Liver (tissue), 8 donors: ENCODE measurements at regions not wholly inside any gene's neighbourhood (a gene's known extent, or its start where the extent isn't known, plus 50 kb on each side); places are given as distances from the start of the nearest gene placed in this dataset.

Experiments used
- DNase-seq: peaks from one replicate; pipeline ENCODE4 v3.0.0-alpha.2; 2017; ENCODE audit warnings: low spot score
- H3K27ac ChIP-seq, 2 donors: one replicate each; pipeline ENCODE4 v1.7.0; 2013; ENCODE audit warnings: inconsistent platforms in 2 of 2, low read length in 2 of 2, control low read depth in 1 of 2, low read depth in 1 of 2, mild to moderate bottlenecking in 1 of 2
- H3K27me3 ChIP-seq, 4 donors: one replicate each; pipeline versions ENCODE4 v1.6.1 to v1.7.0; 2013; ENCODE audit warnings: low read length in 3 of 4, inconsistent platforms in 1 of 4, mild to moderate bottlenecking in 1 of 4, moderate library complexity in 1 of 4; ENCODE audit not compliant: control insufficient read depth in 4 of 4, insufficient read depth in 4 of 4
- H3K36me3 ChIP-seq, 4 donors: one replicate each; pipeline versions ENCODE4 v1.6.1 to v1.7.0; 2013; ENCODE audit warnings: low read length in 3 of 4, mild to moderate bottlenecking in 3 of 4, low read depth in 1 of 4, moderate library complexity in 1 of 4; ENCODE audit not compliant: control insufficient read depth in 4 of 4, insufficient read depth in 3 of 4
- H3K4me1 ChIP-seq, 4 donors: one replicate each; pipeline versions ENCODE4 v1.6.1 to v1.7.0; 2013; ENCODE audit warnings: low read length in 3 of 4, mild to moderate bottlenecking in 3 of 4, moderate library complexity in 1 of 4; ENCODE audit not compliant: control insufficient read depth in 4 of 4, insufficient read depth in 4 of 4
- H3K4me3 ChIP-seq, 3 donors: one replicate each; pipeline versions ENCODE4 v1.6.1 to v1.7.0; 2013; ENCODE audit warnings: low read length in 3 of 3, control low read depth in 1 of 3, low read depth in 1 of 3, mild to moderate bottlenecking in 1 of 3
- H3K9ac ChIP-seq, 2 donors: one replicate each; pipeline ENCODE4 v1.7.0; 2013; ENCODE audit warnings: low read length in 2 of 2, mild to moderate bottlenecking in 2 of 2, moderate library complexity in 2 of 2, control low read depth in 1 of 2, low read depth in 1 of 2
- H3K9me3 ChIP-seq, 4 donors: one replicate each; pipeline versions ENCODE4 v1.6.1 to v1.7.0; 2013; ENCODE audit warnings: low read length in 3 of 4; ENCODE audit not compliant: control insufficient read depth in 4 of 4
- EGR1 ChIP-seq, 2 donors: IDR thresholded peaks; 2 replicates each; pipeline ENCODE4 v1.6.1; 2016 to 2018; ENCODE audit warnings: antibody characterized with exemption in 2 of 2, low read depth in 2 of 2
- FOXA1 ChIP-seq: IDR thresholded peaks from 2 replicates; pipeline ENCODE4 v1.6.1; 2016; ENCODE audit warnings: antibody characterized with exemption
- FOXA2 ChIP-seq: IDR thresholded peaks from 2 replicates; pipeline ENCODE4 v1.6.1; 2016; ENCODE audit warnings: antibody characterized with exemption
- GABPA ChIP-seq, 2 donors: IDR thresholded peaks in 1 of 2; conservative IDR thresholded peaks in 1 of 2; 2 replicates each; pipeline ENCODE4 v1.6.1; 2016; ENCODE audit warnings: antibody characterized with exemption in 2 of 2, mild to moderate bottlenecking in 1 of 2, moderate library complexity in 1 of 2
- HNF4A ChIP-seq, 2 donors: conservative IDR thresholded peaks; 2 replicates each; pipeline ENCODE4 v1.6.1; 2016; ENCODE audit warnings: antibody characterized with exemption in 2 of 2, mild to moderate bottlenecking in 2 of 2
- JUND ChIP-seq, 2 donors: IDR thresholded peaks; 2 replicates each; pipeline ENCODE4 v1.6.1; 2016; ENCODE audit warnings: antibody characterized with exemption in 2 of 2
- RAD21 ChIP-seq, 2 donors: IDR thresholded peaks; 2 replicates each; pipeline ENCODE4 v1.6.1; 2016; ENCODE audit warnings: antibody characterized with exemption in 2 of 2, mild to moderate bottlenecking in 2 of 2
- RXRA ChIP-seq, 2 donors: IDR thresholded peaks; 2 replicates each; pipeline ENCODE4 v1.6.1; 2017 to 2018; ENCODE audit warnings: antibody characterized with exemption in 2 of 2, mild to moderate bottlenecking in 1 of 2
- SP1 ChIP-seq: IDR thresholded peaks from 2 replicates; pipeline ENCODE4 v1.6.1; 2018; ENCODE audit warnings: antibody characterized with exemption, mild to moderate bottlenecking
- TAF1 ChIP-seq: conservative IDR thresholded peaks from 2 replicates; pipeline ENCODE4 v1.6.1; 2016; ENCODE audit warnings: antibody characterized with exemption, mild to moderate bottlenecking
- YY1 ChIP-seq: IDR thresholded peaks from 2 replicates; pipeline ENCODE4 v1.6.1; 2016; ENCODE audit warnings: antibody characterized with exemption, mild to moderate bottlenecking
- ZBTB33 ChIP-seq: IDR thresholded peaks from 2 replicates; pipeline ENCODE4 v1.6.1; 2016; ENCODE audit warnings: antibody characterized with exemption
- WGBS: extraction: QIAGEN DNeasy Blood & Tissue Kit; methylation state at CpG from one replicate; pipeline ENCODE4 v1.1.7; 2013; 5-methylcytosine and 5-hydroxymethylcytosine counted together
- TF ChIP-seq, protein P1 (sequence below): IDR thresholded peaks from 2 replicates; pipeline ENCODE4 v1.6.1; 2016; ENCODE audit warnings: antibody characterized with exemption
- TF ChIP-seq, protein P2 (sequence below): fragments of 150-350 bp; IDR thresholded peaks from 2 replicates; pipeline ENCODE4 v1.5.1; 2017; ENCODE audit warnings: improper control_type of control experiment, low read depth, low read length; ENCODE audit not compliant: missing input control
- TF ChIP-seq, protein P3 (sequence below): IDR thresholded peaks from 2 replicates; pipeline ENCODE4 v1.6.1; 2016; ENCODE audit warnings: antibody characterized with exemption
- donor health status: healthy.
- donor health status: healthy.
- donor health status: healthy.
- donor health status: healthy.
- donor health status: healthy.

DNA sequence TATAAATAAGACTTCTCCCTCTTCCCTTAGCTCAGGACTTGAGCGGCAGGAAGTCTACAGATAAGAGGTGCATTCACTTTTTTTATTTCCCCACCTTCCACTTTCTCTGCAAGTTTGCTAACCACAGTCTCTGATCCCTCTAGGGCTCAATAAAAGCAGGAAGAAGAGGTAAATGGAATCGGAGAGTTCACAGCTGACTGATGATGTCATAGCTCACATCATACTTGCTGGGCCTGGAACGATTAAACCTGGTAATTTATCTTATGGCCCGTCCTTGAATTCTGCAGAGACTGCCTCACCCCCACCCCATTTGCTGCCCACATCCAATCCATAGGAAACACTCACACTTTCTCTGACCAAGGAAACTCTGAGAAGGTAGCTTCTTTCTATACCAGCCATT is 62.9 kb downstream of the DRD1 start:
- Histone ChIP-seq H3K4me1 (no peaks in the 10 kb centered on the region), H3K36me3 (no peaks in the 10 kb centered on the region), H3K27me3 (peaks cover 0 to 2% (median 0%) of the 10 kb centered on the region in 4 donors), H3K4me3 (no peak overlapping the region), H3K9ac (no peak overlapping the region), H3K9me3 (no peaks in the 10 kb centered on the region), H3K27ac (no peak overlapping the region)
- no peak for DNase-seq
- TF ChIP-seq SP1 (no peak), HNF4A (conservative IDR thresholded peaks at IDR 0.05) (no peak), RXRA (IDR thresholded peaks at IDR 0.05) (no peak), ZBTB33 (no peak), YY1 (no peak), JUND (IDR thresholded peaks at IDR 0.05) (no peak), GABPA (IDR thresholded peaks at IDR 0.05 in 1 of 2, conservative IDR thresholded peaks at IDR 0.05 in 1 of 2) (no peak), TAF1 (no peak), FOXA2 (no peak), FOXA1 (no peak), RAD21 (IDR thresholded peaks at IDR 0.05) (no peak)
- TF ChIP-seq, protein P1, sequence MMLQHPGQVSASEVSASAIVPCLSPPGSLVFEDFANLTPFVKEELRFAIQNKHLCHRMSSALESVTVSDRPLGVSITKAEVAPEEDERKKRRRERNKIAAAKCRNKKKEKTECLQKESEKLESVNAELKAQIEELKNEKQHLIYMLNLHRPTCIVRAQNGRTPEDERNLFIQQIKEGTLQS, result no peak
- TF ChIP-seq, protein P2, sequence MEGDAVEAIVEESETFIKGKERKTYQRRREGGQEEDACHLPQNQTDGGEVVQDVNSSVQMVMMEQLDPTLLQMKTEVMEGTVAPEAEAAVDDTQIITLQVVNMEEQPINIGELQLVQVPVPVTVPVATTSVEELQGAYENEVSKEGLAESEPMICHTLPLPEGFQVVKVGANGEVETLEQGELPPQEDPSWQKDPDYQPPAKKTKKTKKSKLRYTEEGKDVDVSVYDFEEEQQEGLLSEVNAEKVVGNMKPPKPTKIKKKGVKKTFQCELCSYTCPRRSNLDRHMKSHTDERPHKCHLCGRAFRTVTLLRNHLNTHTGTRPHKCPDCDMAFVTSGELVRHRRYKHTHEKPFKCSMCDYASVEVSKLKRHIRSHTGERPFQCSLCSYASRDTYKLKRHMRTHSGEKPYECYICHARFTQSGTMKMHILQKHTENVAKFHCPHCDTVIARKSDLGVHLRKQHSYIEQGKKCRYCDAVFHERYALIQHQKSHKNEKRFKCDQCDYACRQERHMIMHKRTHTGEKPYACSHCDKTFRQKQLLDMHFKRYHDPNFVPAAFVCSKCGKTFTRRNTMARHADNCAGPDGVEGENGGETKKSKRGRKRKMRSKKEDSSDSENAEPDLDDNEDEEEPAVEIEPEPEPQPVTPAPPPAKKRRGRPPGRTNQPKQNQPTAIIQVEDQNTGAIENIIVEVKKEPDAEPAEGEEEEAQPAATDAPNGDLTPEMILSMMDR, result no peak
- TF ChIP-seq, protein P3, sequence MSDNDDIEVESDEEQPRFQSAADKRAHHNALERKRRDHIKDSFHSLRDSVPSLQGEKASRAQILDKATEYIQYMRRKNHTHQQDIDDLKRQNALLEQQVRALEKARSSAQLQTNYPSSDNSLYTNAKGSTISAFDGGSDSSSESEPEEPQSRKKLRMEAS, result no peak
- whole genome bisulfite sequencing, result 70% methylated on average over 4 of the region's 4 CpGs

DNA sequence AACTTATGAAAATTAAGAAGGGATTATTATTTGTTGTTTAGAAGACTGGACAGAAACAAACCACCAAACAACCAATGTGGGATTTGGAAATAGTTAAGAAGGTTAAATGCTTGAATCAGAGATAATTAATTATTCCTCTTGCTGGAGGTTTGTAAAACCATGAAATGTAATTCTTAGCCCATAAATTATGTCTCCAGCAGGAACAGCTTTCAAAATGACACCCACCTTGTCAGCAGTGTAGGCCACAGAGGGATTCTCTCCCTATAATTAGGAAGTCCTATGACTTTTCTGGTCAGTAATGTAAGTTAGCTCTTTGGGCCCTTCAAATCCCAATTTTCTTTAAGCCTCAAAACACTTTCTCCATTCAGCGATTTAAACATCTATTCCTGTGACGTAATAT is 63.3 kb downstream of the DRD1 start:
- H3K9ac ChIP-seq, result no peak overlapping the region
- WGBS, result 88% methylated on average over 2 of the region's 2 CpGs
- H3K27me3 ChIP-seq, result peaks cover 0 to 2% (median 0%) of the 10 kb centered on the region in 4 donors
- TF ChIP-seq FOXA1, result no peak
- TF ChIP-seq TAF1, result no peak
- no peak for TF ChIP-seq EGR1 (IDR thresholded peaks at IDR 0.05; ENCODE audit: low read depth in 2 of 2)
- no peak for TF ChIP-seq SP1
- no peak for TF ChIP-seq ZBTB33
- TF ChIP-seq, protein P2, result no peak
- TF ChIP-seq, protein P1, result no peak
- TF ChIP-seq JUND (IDR thresholded peaks at IDR 0.05), result no peak
- TF ChIP-seq, protein P3, result no peak
- no peaks in the 10 kb centered on the region for H3K9me3 ChIP-seq
- no peak overlapping the region for H3K4me3 ChIP-seq
- DNase-seq, result no peak
- no peaks in the 10 kb centered on the region for H3K36me3 ChIP-seq
- no peak overlapping the region for H3K27ac ChIP-seq
- no peaks in the 10 kb centered on the region for H3K4me1 ChIP-seq
